Lung (tissue), 11 donors: ENCODE measurements at regions not wholly inside any gene's neighbourhood (a gene's known extent, or its start where the extent isn't known, plus 50 kb on each side); places are given as distances from the start of the nearest gene placed in this dataset.

Experiments
- ATAC-seq: fragments of 200-7000 bp; cut with Tn5 transposase; one replicate; pipeline ENCODE4 v1.9.1; 2020; ENCODE audit warnings: moderate number of reproducible peaks; ENCODE audit not compliant: insufficient read depth, low FRiP score
- DNase-seq, 3 donors: peaks; one replicate each; pipeline ENCODE4 v3.0.0-alpha.2; 2013 to 2017
- H3K27ac ChIP-seq, 2 donors: one replicate each; pipeline ENCODE4 v1.5.1; 2013; ENCODE audit warnings: mild to moderate bottlenecking in 2 of 2, moderate library complexity in 2 of 2, control low read depth in 1 of 2, inconsistent platforms in 1 of 2, low read depth in 1 of 2, low read length in 1 of 2
- H3K27me3 ChIP-seq, 3 donors: one replicate each; pipeline ENCODE4 v1.5.1; 2013; ENCODE audit warnings: low read length in 2 of 3; ENCODE audit not compliant: control insufficient read depth in 3 of 3, insufficient read depth in 3 of 3
- H3K36me3 ChIP-seq, 4 donors: one replicate each; pipeline ENCODE4 v1.5.1; 2013; ENCODE audit warnings: low read length in 4 of 4, mild to moderate bottlenecking in 1 of 4, moderate library complexity in 1 of 4; ENCODE audit not compliant: control insufficient read depth in 4 of 4, insufficient read depth in 4 of 4
- H3K4me1 ChIP-seq, 5 donors: one replicate each; pipeline ENCODE4 v1.5.1; 2013; ENCODE audit warnings: low read length in 5 of 5, mild to moderate bottlenecking in 2 of 5, moderate library complexity in 1 of 5; ENCODE audit not compliant: control insufficient read depth in 5 of 5, insufficient read depth in 5 of 5
- H3K4me3 ChIP-seq: one replicate; pipeline ENCODE4 v1.5.1; 2013; ENCODE audit warnings: mild to moderate bottlenecking, control low read depth, moderate library complexity
- H3K9ac ChIP-seq, 2 donors: one replicate each; pipeline ENCODE4 v1.5.1; 2013; ENCODE audit warnings: low read length in 2 of 2, control low read depth in 1 of 2; ENCODE audit not compliant: insufficient read depth in 1 of 2
- H3K9me3 ChIP-seq, 4 donors: one replicate each; pipeline ENCODE4 v1.5.1; 2013; ENCODE audit warnings: low read length in 3 of 4, mild to moderate bottlenecking in 1 of 4, moderate library complexity in 1 of 4; ENCODE audit not compliant: control insufficient read depth in 4 of 4, insufficient read depth in 3 of 4
- CTCF ChIP-seq: IDR thresholded peaks from 2 replicates; pipeline ENCODE4 v1.5.1; 2012; ENCODE audit warnings: mild to moderate bottlenecking; ENCODE audit errors: control extremely low read depth, extremely low read depth
- WGBS, 2 donors: extraction: QIAGEN DNeasy Blood & Tissue Kit; methylation state at CpG; one replicate each; pipeline ENCODE4 v1.1.7; 2013; 5-methylcytosine and 5-hydroxymethylcytosine counted together
- donor health status: control.
- donor health status: control.
- donor health status: Bipolar disorder and iron deficiency.
- donor health status: healthy.
- donor health status: DM: yes; HTN: yes; CAD: no.

- Histone ChIP-seq H3K4me1 (peaks cover 0 to 5% (median 0%) of the 10 kb centered on the region in 5 donors), H3K36me3 (no peaks in the 10 kb centered on the region), H3K9ac (no peak overlapping the region), H3K9me3 (no peaks in the 10 kb centered on the region), H3K27me3 (no peaks in the 10 kb centered on the region), H3K4me3 (no peak overlapping the region), H3K27ac (no peak overlapping the region)
- no peak for TF ChIP-seq CTCF
- peak in 1 of 3 donors; percentile 10 for DNase-seq
- no peak for ATAC-seq
- 79 to 83% methylated on average over 13 of the region's 13 CpGs for WGBS, 2 donors
Measured at GRCh38 chr18:75132931-75133525, 75.9 kb downstream of the PTGR3 start.

GRCh38 chr18:75132098-75132870 is 76.7 kb downstream of the PTGR3 start:
- H3K4me1 ChIP-seq = peaks cover 0 to 5% (median 0%) of the 10 kb centered on the region in 5 donors
- ATAC-seq (no peak), DNase-seq (peak in 2 of 3 donors; percentile 23 to 25)
- TF ChIP-seq CTCF = no peak
- no peak overlapping the region for H3K4me3 ChIP-seq
- no peaks in the 10 kb centered on the region for H3K36me3 ChIP-seq
- no peaks in the 10 kb centered on the region for H3K27me3 ChIP-seq
- H3K9me3 ChIP-seq = no peaks in the 10 kb centered on the region
- 86 to 89% methylated on average over 27 of the region's 27 CpGs for WGBS, 2 donors
- H3K27ac ChIP-seq = no peak overlapping the region
- no peak overlapping the region for H3K9ac ChIP-seq

- no peak overlapping the region for H3K27ac ChIP-seq
- no peak for ATAC-seq
- H3K36me3 ChIP-seq = no peaks in the 10 kb centered on the region
- 59 to 77% methylated on average over 20 of the region's 20 CpGs for WGBS, 2 donors
- no peaks in the 10 kb centered on the region for H3K9me3 ChIP-seq
- H3K4me1 ChIP-seq = peaks cover 0 to 5% (median 0%) of the 10 kb centered on the region in 5 donors
- DNase-seq = peak; percentile 16 to 39 (median 38)
- H3K27me3 ChIP-seq = no peaks in the 10 kb centered on the region
- no peak overlapping the region for H3K4me3 ChIP-seq
- H3K9ac ChIP-seq = peak overlapping the region in 1 of 2 donors; percentile 55
- TF ChIP-seq CTCF = no peak
Measured at GRCh38 chr18:75131381-75132000, 77.4 kb downstream of the PTGR3 start.
